NB4 (cell line): ENCODE measurements at regions not wholly inside any gene's neighbourhood (a gene's known extent, or its start where the extent isn't known, plus 50 kb on each side); places are given as distances from the start of the nearest gene placed in this dataset.
"Not testable (repeated sequence)": the region's sequence is repeated elsewhere in the genome, so short reads cannot be mapped to it uniquely, and the experiment has no call there.

Source experiments
- DNase-seq: peaks from one replicate; pipeline ENCODE4 v3.0.0; 2010; ENCODE audit warnings: low read depth
- H3K4me3 ChIP-seq: one replicate; pipeline ENCODE4 v1.5.1; 2011; ENCODE audit warnings: mild to moderate bottlenecking, low read depth, low read length, moderate library complexity
- CTCF ChIP-seq: IDR thresholded peaks from one replicate; pipeline ENCODE4 v1.5.1; 2012; ENCODE audit warnings: low read depth, low read length
- MAX ChIP-seq: IDR thresholded peaks from 2 replicates; pipeline ENCODE4 v1.6.1; 2011; ENCODE audit warnings: low read depth, low read length
- MYC ChIP-seq: IDR thresholded peaks from 2 replicates; pipeline ENCODE4 v1.6.1; 2011; ENCODE audit warnings: low read depth, low read length
- POLR2A ChIP-seq: IDR thresholded peaks from 2 replicates; pipeline ENCODE4 v1.6.1; 2011; ENCODE audit warnings: mild to moderate bottlenecking; ENCODE audit not compliant: insufficient read length; ENCODE audit errors: extremely low read depth

- DNase-seq = no peak
- no peak for TF ChIP-seq POLR2A
- TF ChIP-seq MYC = no peak
- TF ChIP-seq MAX = no peak
- TF ChIP-seq CTCF = no peak
- no peak overlapping the region for H3K4me3 ChIP-seq
Measured at GRCh38 chr4:64068096-64068495, 341.2 kb downstream of the TECRL start.

GRCh38 chr4:64062991-64063390, 346.3 kb downstream of the TECRL start:
- no peak overlapping the region for H3K4me3 ChIP-seq
- TF ChIP-seq MYC (no peak), CTCF (no peak), MAX (no peak), POLR2A (no peak)
- no peak for DNase-seq

- DNase-seq, H3K4me3 ChIP-seq: not testable (repeated sequence)
Measured at GRCh38 chr4:64037033-64037432, 372.2 kb downstream of the TECRL start.

GRCh38 chr4:64022560-64022959, 386.7 kb downstream of the TECRL start:
- H3K4me3 ChIP-seq = no peak overlapping the region
- no peak for TF ChIP-seq POLR2A
- TF ChIP-seq MYC = no peak
- no peak for TF ChIP-seq CTCF
- TF ChIP-seq MAX = no peak
- DNase-seq = no peak

- TF ChIP-seq MYC = no peak
- no peak for TF ChIP-seq MAX
- TF ChIP-seq POLR2A = no peak
- TF ChIP-seq CTCF = no peak
- no peak overlapping the region for H3K4me3 ChIP-seq
- DNase-seq = no peak
Measured at GRCh38 chr4:64016893-64017292, 392.4 kb downstream of the TECRL start.

GRCh38 chr4:64014647-64015046, 394.6 kb downstream of the TECRL start:
- TF ChIP-seq MAX = no peak
- no peak for TF ChIP-seq CTCF
- no peak for TF ChIP-seq MYC
- TF ChIP-seq POLR2A = no peak
- H3K4me3 ChIP-seq = no peak overlapping the region
- DNase-seq = no peak
